ENCODE measurements at regions not wholly inside any gene's neighbourhood (a gene's known extent, or its start where the extent isn't known, plus 50 kb on each side); places are given as distances from the start of the nearest gene placed in this dataset.

DNA sequence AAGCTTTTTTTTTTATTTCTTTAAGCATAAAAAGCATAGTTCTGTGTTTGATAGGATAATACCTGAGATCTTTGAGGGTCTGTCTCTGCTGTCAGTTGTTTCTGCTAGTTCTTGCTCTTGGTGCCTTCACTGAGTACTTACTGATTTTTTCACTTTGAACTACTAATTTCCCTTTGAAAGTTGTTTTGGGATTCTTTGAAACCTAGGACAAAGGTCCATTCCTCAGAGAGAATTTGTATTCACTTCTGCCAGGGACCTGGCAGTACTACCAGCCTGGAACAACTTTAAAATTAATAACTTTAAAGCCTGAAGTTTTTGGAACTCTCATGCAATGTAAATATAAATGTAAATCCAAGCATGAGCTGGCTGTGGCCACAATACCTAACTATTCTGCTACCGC is 190.1 kb downstream of the TM2D1 start:
- no peak overlapping the region for H3K4me3 ChIP-seq (ENCODE audit: control insufficient read depth, low read depth, low read length)
- DNase-seq (ENCODE audit: low read depth) = no peak
- TF ChIP-seq, protein P1, sequence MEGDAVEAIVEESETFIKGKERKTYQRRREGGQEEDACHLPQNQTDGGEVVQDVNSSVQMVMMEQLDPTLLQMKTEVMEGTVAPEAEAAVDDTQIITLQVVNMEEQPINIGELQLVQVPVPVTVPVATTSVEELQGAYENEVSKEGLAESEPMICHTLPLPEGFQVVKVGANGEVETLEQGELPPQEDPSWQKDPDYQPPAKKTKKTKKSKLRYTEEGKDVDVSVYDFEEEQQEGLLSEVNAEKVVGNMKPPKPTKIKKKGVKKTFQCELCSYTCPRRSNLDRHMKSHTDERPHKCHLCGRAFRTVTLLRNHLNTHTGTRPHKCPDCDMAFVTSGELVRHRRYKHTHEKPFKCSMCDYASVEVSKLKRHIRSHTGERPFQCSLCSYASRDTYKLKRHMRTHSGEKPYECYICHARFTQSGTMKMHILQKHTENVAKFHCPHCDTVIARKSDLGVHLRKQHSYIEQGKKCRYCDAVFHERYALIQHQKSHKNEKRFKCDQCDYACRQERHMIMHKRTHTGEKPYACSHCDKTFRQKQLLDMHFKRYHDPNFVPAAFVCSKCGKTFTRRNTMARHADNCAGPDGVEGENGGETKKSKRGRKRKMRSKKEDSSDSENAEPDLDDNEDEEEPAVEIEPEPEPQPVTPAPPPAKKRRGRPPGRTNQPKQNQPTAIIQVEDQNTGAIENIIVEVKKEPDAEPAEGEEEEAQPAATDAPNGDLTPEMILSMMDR (IDR thresholded peaks at IDR 0.05; ENCODE audit: control insufficient read depth, insufficient read depth, low read depth, low read length, missing control alignments) = no peak

DNA sequence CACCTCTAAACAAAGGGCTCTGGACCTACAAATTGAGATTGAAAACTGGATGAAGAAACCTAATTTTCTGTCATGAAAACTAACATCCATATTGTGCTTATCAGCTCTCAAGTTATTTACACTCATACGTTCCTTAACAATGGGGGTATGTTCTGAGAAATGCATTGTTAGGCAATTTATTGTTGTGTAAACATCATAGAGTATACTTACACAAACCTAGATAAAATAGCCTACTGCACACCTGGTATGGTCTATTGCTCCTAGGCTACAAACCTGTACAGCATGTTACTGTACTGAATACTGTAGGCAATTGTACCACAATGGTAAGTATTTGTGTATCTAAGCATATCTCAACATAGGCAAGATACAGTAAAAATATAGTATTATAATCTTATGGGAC is 191.4 kb downstream of the TM2D1 start:
- no peak for DNase-seq (ENCODE audit: low read depth)
- no peak overlapping the region for H3K4me3 ChIP-seq (ENCODE audit: control insufficient read depth, low read depth, low read length)
- TF ChIP-seq, protein P1 (IDR thresholded peaks at IDR 0.05; ENCODE audit: control insufficient read depth, insufficient read depth, low read depth, low read length, missing control alignments) = no peak

DNA sequence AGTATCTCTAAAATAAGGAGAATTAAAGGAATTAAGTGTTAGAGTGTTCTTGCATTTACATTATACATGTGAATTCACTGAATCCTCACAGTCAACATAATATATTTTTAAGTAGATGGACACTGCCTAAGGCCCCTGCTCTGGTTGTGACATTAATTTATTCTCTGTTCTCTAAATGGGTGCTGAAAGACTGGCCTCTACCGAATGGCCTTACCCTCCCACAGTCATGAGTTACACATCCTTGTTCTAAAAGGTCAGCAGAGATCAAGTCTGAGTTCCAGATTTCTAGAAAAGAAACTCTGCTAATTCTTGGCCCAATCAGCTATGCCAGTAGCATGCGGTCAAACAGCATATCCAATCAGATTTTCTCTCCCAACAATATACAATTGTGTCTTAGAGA is 193.2 kb downstream of the TM2D1 start:
- H3K4me3 ChIP-seq (ENCODE audit: control insufficient read depth, low read depth, low read length) = no peak overlapping the region
- TF ChIP-seq, protein P1 (IDR thresholded peaks at IDR 0.05; ENCODE audit: control insufficient read depth, insufficient read depth, low read depth, low read length, missing control alignments) = no peak
- DNase-seq (ENCODE audit: low read depth) = no peak

DNA sequence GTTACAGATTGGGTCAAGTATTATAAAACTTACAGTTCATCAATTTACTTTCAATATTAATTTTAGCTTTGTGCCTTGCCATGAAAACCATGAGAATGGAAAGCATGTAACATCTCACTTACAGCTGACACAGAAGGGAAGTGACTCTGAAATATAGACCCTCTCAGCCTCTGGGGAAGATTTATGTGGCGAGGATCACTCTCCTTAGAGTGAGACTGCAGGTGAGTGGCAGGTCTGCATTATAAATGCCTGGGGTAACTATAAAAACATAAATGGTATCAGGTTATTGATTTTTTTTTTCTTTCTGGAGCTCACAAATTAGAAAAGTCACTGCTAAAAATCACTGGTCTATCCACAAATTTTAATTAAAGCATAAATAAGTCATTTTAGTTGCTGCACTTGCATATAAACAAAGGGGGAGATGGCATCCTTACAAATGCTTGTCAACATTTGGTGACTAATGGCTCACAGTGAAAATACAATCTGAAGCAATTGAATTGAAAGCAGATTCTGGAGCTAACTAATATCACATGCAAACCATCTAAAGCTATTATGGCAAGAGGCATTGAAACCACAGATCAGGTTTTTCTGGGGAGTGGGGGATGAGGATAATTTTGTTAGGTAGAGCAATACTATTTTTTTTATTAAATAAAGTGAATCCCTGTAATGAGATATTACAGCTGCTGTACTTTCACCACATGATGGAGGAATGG is 200.9 kb downstream of the TM2D1 start:
- TF ChIP-seq, protein P1 (IDR thresholded peaks at IDR 0.05; ENCODE audit: control insufficient read depth, insufficient read depth, low read depth, low read length, missing control alignments) = no peak
- no peak for DNase-seq (ENCODE audit: low read depth)
- H3K4me3 ChIP-seq (ENCODE audit: control insufficient read depth, low read depth, low read length) = no peak overlapping the region

DNA sequence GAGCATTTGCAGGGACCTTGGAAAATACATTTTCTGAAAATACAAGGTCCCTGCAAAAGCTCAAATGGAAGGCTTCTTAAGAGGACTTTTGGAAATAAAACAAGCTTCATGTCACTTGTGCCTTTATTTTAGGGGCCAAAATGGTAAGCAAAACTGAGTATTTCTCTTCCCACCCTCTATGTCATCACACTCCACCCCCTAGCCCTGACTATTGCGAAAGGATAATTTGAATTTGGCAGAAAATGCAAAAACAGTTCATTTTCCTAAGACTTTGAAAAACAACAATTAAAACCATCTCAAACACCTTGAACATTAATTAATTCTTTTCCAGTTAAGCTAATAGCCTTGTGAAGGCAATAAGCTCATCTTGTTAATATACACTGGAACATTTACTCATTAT is 201.7 kb downstream of the TM2D1 start:
- H3K4me3 ChIP-seq (ENCODE audit: control insufficient read depth, low read depth, low read length) = no peak overlapping the region
- DNase-seq (ENCODE audit: low read depth) = no peak
- TF ChIP-seq, protein P1 (IDR thresholded peaks at IDR 0.05; ENCODE audit: control insufficient read depth, insufficient read depth, low read depth, low read length, missing control alignments) = no peak

DNA sequence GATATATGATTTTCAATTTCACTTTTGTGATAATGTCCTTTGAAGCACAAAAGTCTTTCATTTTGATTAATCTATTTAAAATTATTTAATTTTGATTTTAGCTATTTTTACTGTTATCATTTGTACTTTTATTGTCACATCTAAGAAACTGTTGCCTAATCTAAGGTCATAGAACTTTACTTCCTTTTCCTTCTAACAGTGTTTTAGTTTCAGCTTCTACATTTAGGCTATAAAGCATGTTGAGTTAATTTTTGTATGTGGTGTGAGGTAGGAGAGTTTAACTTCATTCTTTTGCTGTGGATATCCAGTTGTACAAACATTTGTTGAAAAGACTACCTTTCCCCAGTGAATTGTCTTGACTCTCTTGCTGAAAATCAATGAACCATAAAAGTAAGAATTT is 204.5 kb downstream of the TM2D1 start:
- TF ChIP-seq, protein P1 (IDR thresholded peaks at IDR 0.05; ENCODE audit: control insufficient read depth, insufficient read depth, low read depth, low read length, missing control alignments) = no peak
- no peak overlapping the region for H3K4me3 ChIP-seq (ENCODE audit: control insufficient read depth, low read depth, low read length)
- no peak for DNase-seq (ENCODE audit: low read depth)

Measured in AG09309 (cell line).